Sigmoid colon (tissue), 6 donors: ENCODE measurements at regions not wholly inside any gene's neighbourhood (a gene's known extent, or its start where the extent isn't known, plus 50 kb on each side); places are given as distances from the start of the nearest gene placed in this dataset.

Experiments
- DNase-seq: peaks from one replicate; pipeline ENCODE4 v3.0.0-alpha.2; 2019
- H3K27ac ChIP-seq, 4 donors: fragments of 200-600 bp; sonication (generic); one replicate each; pipeline ENCODE4 v1.5.1; 2016 to 2019; ENCODE audit warnings: mild to moderate bottlenecking in 1 of 4
- H3K27me3 ChIP-seq, 3 donors: fragments of 200-600 bp; sonication (generic); one replicate each; pipeline ENCODE4 v1.5.1; 2019; ENCODE audit warnings: mild to moderate bottlenecking in 1 of 3
- H3K36me3 ChIP-seq, 4 donors: fragments of 200-600 bp; sonication (generic); one replicate each; pipeline ENCODE4 v1.5.1; 2016 to 2019
- H3K4me1 ChIP-seq, 4 donors: fragments of 200-600 bp; sonication (generic); one replicate each; pipeline ENCODE4 v1.5.1; 2017 to 2019
- H3K4me3 ChIP-seq, 4 donors: fragments of 200-600 bp; sonication (generic); one replicate each; pipeline ENCODE4 v1.5.1; 2017 to 2019; ENCODE audit warnings: mild to moderate bottlenecking in 2 of 4, moderate library complexity in 1 of 4
- H3K9me3 ChIP-seq, 4 donors: fragments of 200-600 bp in 3 of 4; sonication (generic) in 3 of 4; one replicate each; pipeline versions ENCODE4 v1.5.1 to v1.6.1; 2013 to 2019
- CTCF ChIP-seq, 4 experiments: fragments of 450-650 bp in 3 of 4; fragments of 200-600 bp in 1 of 4; IDR thresholded peaks; one replicate each; pipeline ENCODE4 v1.5.1; 2016 to 2019; ENCODE audit warnings: antibody characterized with exemption in 4 of 4, mild to moderate bottlenecking in 3 of 4, moderate library complexity in 2 of 4
- EP300 ChIP-seq, 4 donors: sonication (generic); formaldehyde crosslinking; IDR thresholded peaks; one replicate each; pipeline ENCODE4 v1.6.1; 2017; ENCODE audit warnings: antibody characterized with exemption in 4 of 4
- POLR2A ChIP-seq, 2 donors: fragments of 450-650 bp; IDR thresholded peaks; one replicate each; pipeline ENCODE4 v1.6.1; 2016; ENCODE audit warnings: antibody characterized with exemption in 2 of 2, mild to moderate bottlenecking in 2 of 2, moderate library complexity in 2 of 2
- POLR2AphosphoS5 ChIP-seq, 4 donors: sonication (generic); formaldehyde crosslinking; IDR thresholded peaks; one replicate each; pipeline ENCODE4 v1.6.1; 2017; ENCODE audit warnings: antibody characterized with exemption in 4 of 4
- WGBS, 2 donors: extraction: QIAGEN DNeasy Blood & Tissue Kit; methylation state at CpG; one replicate each; pipeline ENCODE4 v1.1.7; 2013; 5-methylcytosine and 5-hydroxymethylcytosine counted together
- intact Hi-C: fragments of 100-400 bp; cut with DNase I; formaldehyde crosslinking; loops from one replicate; pipeline ENCODE4 v1.15.1; 2023
- donor health status: healthy with polysubstance abuse.
- donor health status: healthy.

DNA sequence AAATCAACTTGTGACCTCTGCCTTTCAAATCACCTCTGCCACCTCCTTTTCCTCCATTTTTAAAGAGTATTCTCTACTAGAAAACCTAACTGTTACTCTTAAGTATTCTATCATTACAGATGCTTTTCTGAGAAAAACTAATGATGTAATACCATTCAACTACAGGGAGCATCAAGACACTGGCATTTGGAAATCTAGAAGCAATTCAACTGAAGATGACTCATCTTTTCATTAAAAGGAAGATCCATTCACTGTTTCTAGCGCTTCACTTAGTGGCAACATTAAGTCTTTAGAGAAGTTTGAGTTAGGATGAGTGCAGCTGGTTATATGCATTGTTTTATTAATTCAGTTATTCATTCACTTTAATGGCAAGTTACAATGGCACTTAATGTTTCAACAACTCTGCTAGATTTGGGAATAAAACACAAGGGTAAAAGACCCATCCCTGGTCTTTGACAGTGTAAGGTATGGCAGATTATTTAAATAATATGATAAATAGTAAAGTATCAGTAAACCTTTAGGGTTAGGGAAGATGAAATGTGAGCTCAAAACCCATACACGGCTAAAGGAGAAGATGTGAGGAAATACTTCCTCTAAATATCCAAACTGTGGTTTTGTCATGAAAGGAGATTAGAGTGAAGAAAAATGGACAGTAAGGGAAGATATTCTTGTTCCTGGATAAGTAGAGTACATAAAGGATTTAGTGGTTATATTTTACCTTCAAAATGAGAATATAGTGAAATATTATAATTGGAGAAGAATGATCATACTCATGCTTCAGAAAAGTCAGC, 61.7 kb downstream of the KCNJ2 start:
- WGBS, 2 donors: 85 to 90% methylated on average over 2 of the region's 2 CpGs
- no peaks in the 10 kb centered on the region for H3K27me3 ChIP-seq
- no peaks in the 10 kb centered on the region for H3K4me1 ChIP-seq
- no peak overlapping the region for H3K4me3 ChIP-seq
- no peaks in the 10 kb centered on the region for H3K9me3 ChIP-seq
- intact Hi-C loops: no loop called here
- H3K36me3 ChIP-seq: no peaks in the 10 kb centered on the region
- TF ChIP-seq POLR2A (IDR thresholded peaks at IDR 0.05) (no peak), CTCF (IDR thresholded peaks at IDR 0.05) (no peak)
- no peak overlapping the region for H3K27ac ChIP-seq
- DNase-seq: no peak

GRCh38 chr17:70232466-70232865, 63.1 kb downstream of the KCNJ2 start:
- H3K9me3 ChIP-seq: no peaks in the 10 kb centered on the region
- TF ChIP-seq EP300 (IDR thresholded peaks at IDR 0.05) (no peak), CTCF (IDR thresholded peaks at IDR 0.05) (no peak), POLR2AphosphoS5 (IDR thresholded peaks at IDR 0.05) (no peak), POLR2A (IDR thresholded peaks at IDR 0.05) (no peak)
- intact Hi-C loops: no loop called here
- WGBS, 2 donors: 84 to 89% methylated on average over 2 of the region's 2 CpGs
- H3K36me3 ChIP-seq: no peaks in the 10 kb centered on the region
- H3K27ac ChIP-seq: no peak overlapping the region
- no peak overlapping the region for H3K4me3 ChIP-seq
- DNase-seq: no peak
- no peaks in the 10 kb centered on the region for H3K4me1 ChIP-seq
- no peaks in the 10 kb centered on the region for H3K27me3 ChIP-seq

GRCh38 chr17:70235252-70235651, 65.9 kb downstream of the KCNJ2 start:
- no peak for DNase-seq
- H3K27ac ChIP-seq: no peak overlapping the region
- no peaks in the 10 kb centered on the region for H3K27me3 ChIP-seq
- TF ChIP-seq CTCF (IDR thresholded peaks at IDR 0.05) (no peak), POLR2A (IDR thresholded peaks at IDR 0.05) (no peak), EP300 (IDR thresholded peaks at IDR 0.05) (no peak), POLR2AphosphoS5 (IDR thresholded peaks at IDR 0.05) (no peak)
- no peaks in the 10 kb centered on the region for H3K9me3 ChIP-seq
- no peaks in the 10 kb centered on the region for H3K36me3 ChIP-seq
- H3K4me3 ChIP-seq: no peak overlapping the region
- H3K4me1 ChIP-seq: no peaks in the 10 kb centered on the region
- intact Hi-C loops: no loop called here

GRCh38 chr17:70238228-70238627, 68.9 kb downstream of the KCNJ2 start:
- DNase-seq: no peak
- intact Hi-C loops: no loop called here
- TF ChIP-seq EP300 (IDR thresholded peaks at IDR 0.05): no peak
- TF ChIP-seq CTCF (IDR thresholded peaks at IDR 0.05): no peak
- no peak for TF ChIP-seq POLR2AphosphoS5 (IDR thresholded peaks at IDR 0.05)
- no peak for TF ChIP-seq POLR2A (IDR thresholded peaks at IDR 0.05)
- Histone ChIP-seq H3K36me3 (no peaks in the 10 kb centered on the region), H3K9me3 (no peaks in the 10 kb centered on the region), H3K27me3 (no peaks in the 10 kb centered on the region), H3K27ac (no peak overlapping the region), H3K4me1 (no peaks in the 10 kb centered on the region), H3K4me3 (no peak overlapping the region)
- WGBS, 2 donors: 95% methylated on average over 2 of the region's 2 CpGs

- intact Hi-C loops: no loop called here
- no peaks in the 10 kb centered on the region for H3K27me3 ChIP-seq
- H3K4me3 ChIP-seq: no peak overlapping the region
- no peak for DNase-seq
- H3K27ac ChIP-seq: no peak overlapping the region
- no peaks in the 10 kb centered on the region for H3K9me3 ChIP-seq
- 75 to 87% methylated on average over 4 of the region's 4 CpGs for WGBS, 2 donors
- TF ChIP-seq POLR2AphosphoS5 (IDR thresholded peaks at IDR 0.05) (no peak), EP300 (IDR thresholded peaks at IDR 0.05) (no peak), POLR2A (IDR thresholded peaks at IDR 0.05) (no peak), CTCF (IDR thresholded peaks at IDR 0.05) (no peak)
- no peaks in the 10 kb centered on the region for H3K4me1 ChIP-seq
- H3K36me3 ChIP-seq: no peaks in the 10 kb centered on the region
Observed at GRCh38 chr17:70238646-70239045, 69.3 kb downstream of the KCNJ2 start.
